Neuronal stem cell (in vitro differentiated cells): ENCODE measurements at regions not wholly inside any gene's neighbourhood (a gene's known extent, or its start where the extent isn't known, plus 50 kb on each side); places are given as distances from the start of the nearest gene placed in this dataset.

Experiments used
- DNase-seq: peaks from one replicate; pipeline ENCODE4 v3.0.0-alpha.2; 2013; ENCODE audit warnings: low spot score
- H2AFZ ChIP-seq: one replicate; pipeline ENCODE4 v1.6.1; 2013; ENCODE audit warnings: mild to moderate bottlenecking, low read length, inconsistent platforms
- H2AK5ac ChIP-seq: 2 replicates; pipeline ENCODE4 v1.6.1; 2013; ENCODE audit warnings: low read depth, mild to moderate bottlenecking, inconsistent platforms, low read length, moderate library complexity, mixed read lengths
- H2BK120ac ChIP-seq: 2 replicates; pipeline ENCODE4 v1.6.1; 2013; ENCODE audit warnings: low read depth, mild to moderate bottlenecking, inconsistent platforms, low read length, moderate library complexity, mixed read lengths
- H2BK12ac ChIP-seq: one replicate; pipeline ENCODE4 v1.6.1; 2013; ENCODE audit warnings: low read length, inconsistent platforms
- H2BK15ac ChIP-seq: 2 replicates; pipeline ENCODE4 v1.6.1; 2013; ENCODE audit warnings: mild to moderate bottlenecking, low read length, inconsistent platforms, mixed read lengths
- H2BK5ac ChIP-seq: one replicate; pipeline ENCODE4 v1.6.1; 2013; ENCODE audit warnings: inconsistent platforms, mild to moderate bottlenecking, low read length, moderate library complexity
- H3K14ac ChIP-seq: one replicate; pipeline ENCODE4 v1.6.1; 2013; ENCODE audit warnings: low read length, inconsistent platforms
- H3K18ac ChIP-seq: 2 replicates; pipeline ENCODE4 v1.6.1; 2013; ENCODE audit warnings: low read length, inconsistent platforms
- H3K23ac ChIP-seq: 2 replicates; pipeline ENCODE4 v1.6.1; 2013; ENCODE audit warnings: low read depth, mild to moderate bottlenecking, mixed read lengths, low read length, inconsistent platforms; ENCODE audit not compliant: poor library complexity
- H3K27ac ChIP-seq: replicated peaks from 3 replicates; pipeline ENCODE4 v1.5.1; 2013; ENCODE audit warnings: low read length, inconsistent platforms
- H3K27me3 ChIP-seq, 3 experiments: 2 replicates each; pipeline ENCODE4 v1.6.1; 2013; ENCODE audit warnings: low read length in 3 of 3, mild to moderate bottlenecking in 2 of 3, inconsistent platforms in 1 of 3, low read depth in 1 of 3, mixed read lengths in 1 of 3, moderate library complexity in 1 of 3; ENCODE audit not compliant: control insufficient read depth in 3 of 3, insufficient read depth in 3 of 3
- H3K36me3 ChIP-seq, 2 donors: replicated peaks in 1 of 2; 2 replicates each; pipeline ENCODE4 v1.6.1; 2013; ENCODE audit warnings: low read length in 2 of 2; ENCODE audit not compliant: control insufficient read depth in 2 of 2, insufficient read depth in 2 of 2
- H3K4ac ChIP-seq: 2 replicates; pipeline ENCODE4 v1.6.1; 2013; ENCODE audit warnings: inconsistent platforms, mild to moderate bottlenecking, low read length, moderate library complexity
- H3K4me1 ChIP-seq, 2 donors: 1 replicate in 1 of 2; 2 replicates in 1 of 2; pipeline ENCODE4 v1.6.1; 2013; ENCODE audit warnings: low read length in 2 of 2, low read depth in 1 of 2; ENCODE audit not compliant: control insufficient read depth in 2 of 2, insufficient read depth in 1 of 2
- H3K4me2 ChIP-seq: one replicate; pipeline ENCODE4 v1.6.1; 2013; ENCODE audit warnings: mild to moderate bottlenecking, low read length, inconsistent platforms; ENCODE audit not compliant: insufficient read depth, poor library complexity, severe bottlenecking
- H3K4me3 ChIP-seq, 2 donors: 2 replicates each; pipeline ENCODE4 v1.5.1; 2013; ENCODE audit warnings: low read length in 2 of 2, mild to moderate bottlenecking in 2 of 2, inconsistent platforms in 1 of 2, moderate library complexity in 1 of 2
- H3K79me1 ChIP-seq: one replicate; pipeline ENCODE4 v1.6.1; 2013; ENCODE audit warnings: low read depth, mild to moderate bottlenecking, inconsistent platforms, low read length, moderate library complexity
- H3K9ac ChIP-seq: one replicate; pipeline ENCODE4 v1.6.1; 2013; ENCODE audit warnings: mild to moderate bottlenecking, low read depth, low read length, inconsistent platforms; ENCODE audit not compliant: poor library complexity
- H3K9me3 ChIP-seq, 2 donors: replicated peaks in 1 of 2; 2 replicates each; pipeline versions ENCODE3 to v1.6.1; 2013; ENCODE audit warnings: low read length in 2 of 2, mild to moderate bottlenecking in 2 of 2, inconsistent platforms in 1 of 2, low read depth in 1 of 2, mixed read lengths in 1 of 2, moderate library complexity in 1 of 2; ENCODE audit not compliant: control insufficient read depth in 2 of 2, insufficient read depth in 1 of 2
- H4K8ac ChIP-seq: one replicate; pipeline ENCODE4 v1.6.1; 2013; ENCODE audit warnings: low read depth, mild to moderate bottlenecking, inconsistent platforms, low read length, moderate library complexity
- H4K91ac ChIP-seq: one replicate; pipeline ENCODE4 v1.6.1; 2013; ENCODE audit warnings: low read length, low read depth, mild to moderate bottlenecking, inconsistent platforms; ENCODE audit not compliant: poor library complexity
- whole genome bisulfite sequencing, 2 donors: extraction: QIAGEN DNeasy Blood & Tissue Kit; methylation state at CpG; one replicate each; pipeline ENCODE4 v1.1.7; 2013; ENCODE audit warnings: missing lambda C conversion rate in 2 of 2, mixed read lengths in 1 of 2; ENCODE audit not compliant: insufficient read length in 2 of 2, insufficient replicate concordance in 1 of 2; ENCODE audit errors: extremely low coverage in 2 of 2; 5-methylcytosine and 5-hydroxymethylcytosine counted together

- Histone ChIP-seq H3K36me3 (no peaks in the 10 kb centered on the region), H3K23ac (no peak overlapping the region), H3K14ac (no peak overlapping the region), H2AFZ (no peak overlapping the region), H3K4ac (no peak overlapping the region), H4K8ac (no peak overlapping the region), H3K79me1 (no peaks in the 10 kb centered on the region), H4K91ac (no peak overlapping the region), H3K9me3 (no peaks in the 10 kb centered on the region), H2BK15ac (no peak overlapping the region), H3K18ac (no peak overlapping the region), H3K4me2 (no peak overlapping the region), H3K4me1 (peaks cover 0 to 3% of the 10 kb centered on the region in 2 donors), H3K9ac (no peak overlapping the region), H2BK120ac (no peak overlapping the region), H2AK5ac (no peak overlapping the region), H3K27me3 (no peaks in the 10 kb centered on the region), H3K27ac (no peak overlapping the region), H2BK5ac (no peak overlapping the region), H3K4me3 (no peak overlapping the region), H2BK12ac (no peak overlapping the region)
- no peak for DNase-seq
- WGBS, 2 donors = no CpG with 5 or more reads among the region's 3 CpGs
Observed at GRCh38 chr7:108985037-108985436, 415.4 kb downstream of the DNAJB9 start.

- Histone ChIP-seq H2AFZ (peak overlapping the region; percentile 10), H3K79me1 (no peaks in the 10 kb centered on the region), H3K14ac (no peak overlapping the region), H2BK12ac (no peak overlapping the region), H3K4me1 (peaks cover 2 to 3% of the 10 kb centered on the region in 2 donors), H2BK15ac (no peak overlapping the region), H2BK120ac (no peak overlapping the region), H3K4ac (no peak overlapping the region), H2AK5ac (no peak overlapping the region), H3K23ac (no peak overlapping the region), H3K4me3 (no peak overlapping the region), H3K18ac (no peak overlapping the region), H3K36me3 (no peaks in the 10 kb centered on the region), H3K9me3 (no peaks in the 10 kb centered on the region), H3K4me2 (no peak overlapping the region), H4K91ac (no peak overlapping the region), H2BK5ac (no peak overlapping the region), H4K8ac (no peak overlapping the region), H3K27ac (no peak overlapping the region), H3K27me3 (no peaks in the 10 kb centered on the region), H3K9ac (no peak overlapping the region)
- no CpG with 5 or more reads among the region's 2 CpGs for WGBS, 2 donors
- DNase-seq = no peak
Observed at GRCh38 chr7:108989319-108989718, 419.6 kb downstream of the DNAJB9 start.

- Histone ChIP-seq H3K36me3 (no peaks in the 10 kb centered on the region), H3K4me2 (no peak overlapping the region), H4K91ac (no peak overlapping the region), H3K27me3 (no peaks in the 10 kb centered on the region), H2BK120ac (no peak overlapping the region), H3K14ac (no peak overlapping the region), H2BK12ac (no peak overlapping the region), H3K27ac (no peak overlapping the region), H2BK5ac (no peak overlapping the region), H4K8ac (no peak overlapping the region), H2BK15ac (no peak overlapping the region), H3K9ac (no peak overlapping the region), H3K4me1 (no peaks in the 10 kb centered on the region), H2AK5ac (no peak overlapping the region), H2AFZ (no peak overlapping the region), H3K23ac (no peak overlapping the region), H3K4ac (no peak overlapping the region), H3K9me3 (no peaks in the 10 kb centered on the region), H3K79me1 (no peaks in the 10 kb centered on the region), H3K18ac (no peak overlapping the region), H3K4me3 (no peak overlapping the region)
- no CpG with 5 or more reads among the region's 6 CpGs for WGBS, 2 donors
- no peak for DNase-seq
Observed at GRCh38 chr7:108997480-108997879, 427.8 kb downstream of the DNAJB9 start.

- H2AK5ac ChIP-seq = no peak overlapping the region
- H2AFZ ChIP-seq = no peak overlapping the region
- no peak overlapping the region for H3K27ac ChIP-seq
- H3K4me3 ChIP-seq = no peak overlapping the region
- H2BK15ac ChIP-seq = no peak overlapping the region
- no peaks in the 10 kb centered on the region for H3K79me1 ChIP-seq
- no peak overlapping the region for H4K8ac ChIP-seq
- no peak overlapping the region for H3K14ac ChIP-seq
- H3K4ac ChIP-seq = no peak overlapping the region
- H4K91ac ChIP-seq = no peak overlapping the region
- DNase-seq = no peak
- WGBS, 2 donors = no CpG with 5 or more reads among the region's 1 CpG
- H3K27me3 ChIP-seq = no peaks in the 10 kb centered on the region
- H3K18ac ChIP-seq = no peak overlapping the region
- no peaks in the 10 kb centered on the region for H3K36me3 ChIP-seq
- no peak overlapping the region for H2BK120ac ChIP-seq
- H3K23ac ChIP-seq = no peak overlapping the region
- no peak overlapping the region for H2BK5ac ChIP-seq
- no peaks in the 10 kb centered on the region for H3K4me1 ChIP-seq
- no peak overlapping the region for H3K9ac ChIP-seq
- H2BK12ac ChIP-seq = no peak overlapping the region
- no peaks in the 10 kb centered on the region for H3K9me3 ChIP-seq
- no peak overlapping the region for H3K4me2 ChIP-seq
Observed at GRCh38 chr7:109003742-109004141, 434.1 kb downstream of the DNAJB9 start.
